ENCODE measurements at regions not wholly inside any gene's neighbourhood (a gene's known extent, or its start where the extent isn't known, plus 50 kb on each side); places are given as distances from the start of the nearest gene placed in this dataset.

DNA sequence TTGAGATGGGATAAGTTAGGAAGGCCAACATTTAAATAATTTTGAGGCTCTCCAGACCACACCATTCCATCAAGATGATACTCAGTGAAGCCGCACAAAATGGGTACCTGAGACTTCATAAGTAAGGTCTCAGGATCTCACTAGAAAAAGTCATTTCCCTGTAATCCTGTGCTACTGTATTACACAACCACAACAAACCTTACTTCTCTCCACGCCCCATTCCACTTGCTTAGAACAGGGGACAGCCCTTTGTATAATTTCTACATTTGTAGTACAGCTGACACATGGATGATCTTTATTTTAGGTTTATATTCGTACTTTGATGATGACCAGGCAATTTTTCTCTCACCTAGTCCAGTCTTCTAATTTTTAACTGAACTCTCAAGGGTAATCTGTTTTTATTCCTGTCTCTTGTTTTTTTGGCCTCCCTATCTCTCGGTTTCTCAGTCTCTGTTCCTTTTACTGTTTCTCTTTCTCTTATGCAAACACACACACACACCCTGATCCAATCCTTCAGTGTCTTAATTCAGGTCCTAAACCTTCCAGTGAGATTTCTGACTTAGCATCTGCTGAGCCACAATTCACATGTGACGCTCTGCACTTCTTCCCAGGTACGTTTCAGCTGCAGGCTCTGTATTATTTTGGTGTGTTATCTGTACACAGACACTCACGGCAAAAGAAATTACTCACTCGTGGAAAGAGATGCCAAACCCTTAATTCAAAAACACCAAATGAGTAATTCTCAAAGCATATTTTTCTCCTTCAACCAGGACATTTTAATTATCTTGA lies 223.2 kb upstream of the THBS1 start:
- no peak overlapping the region; the same call in 1 of the 2 replicates for H3K4me3 ChIP-seq (ENCODE audit: low read depth, low read length)
- peak; percentile 56 for DNase-seq (ENCODE audit: low read depth)
- TF ChIP-seq, protein P1, sequence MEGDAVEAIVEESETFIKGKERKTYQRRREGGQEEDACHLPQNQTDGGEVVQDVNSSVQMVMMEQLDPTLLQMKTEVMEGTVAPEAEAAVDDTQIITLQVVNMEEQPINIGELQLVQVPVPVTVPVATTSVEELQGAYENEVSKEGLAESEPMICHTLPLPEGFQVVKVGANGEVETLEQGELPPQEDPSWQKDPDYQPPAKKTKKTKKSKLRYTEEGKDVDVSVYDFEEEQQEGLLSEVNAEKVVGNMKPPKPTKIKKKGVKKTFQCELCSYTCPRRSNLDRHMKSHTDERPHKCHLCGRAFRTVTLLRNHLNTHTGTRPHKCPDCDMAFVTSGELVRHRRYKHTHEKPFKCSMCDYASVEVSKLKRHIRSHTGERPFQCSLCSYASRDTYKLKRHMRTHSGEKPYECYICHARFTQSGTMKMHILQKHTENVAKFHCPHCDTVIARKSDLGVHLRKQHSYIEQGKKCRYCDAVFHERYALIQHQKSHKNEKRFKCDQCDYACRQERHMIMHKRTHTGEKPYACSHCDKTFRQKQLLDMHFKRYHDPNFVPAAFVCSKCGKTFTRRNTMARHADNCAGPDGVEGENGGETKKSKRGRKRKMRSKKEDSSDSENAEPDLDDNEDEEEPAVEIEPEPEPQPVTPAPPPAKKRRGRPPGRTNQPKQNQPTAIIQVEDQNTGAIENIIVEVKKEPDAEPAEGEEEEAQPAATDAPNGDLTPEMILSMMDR (IDR thresholded peaks at IDR 0.05; ENCODE audit: insufficient read depth, low read depth, low read length, missing control alignments) = no peak

- TF ChIP-seq, protein P1 (IDR thresholded peaks at IDR 0.05; ENCODE audit: insufficient read depth, low read depth, low read length, missing control alignments) = no peak
- peak; percentile 61 for DNase-seq (ENCODE audit: low read depth)
- no peak overlapping the region for H3K4me3 ChIP-seq (ENCODE audit: low read depth, low read length)
These were observed 222.3 kb upstream of the THBS1 start for GRCh38 chr15:39358441-39359041.

DNA sequence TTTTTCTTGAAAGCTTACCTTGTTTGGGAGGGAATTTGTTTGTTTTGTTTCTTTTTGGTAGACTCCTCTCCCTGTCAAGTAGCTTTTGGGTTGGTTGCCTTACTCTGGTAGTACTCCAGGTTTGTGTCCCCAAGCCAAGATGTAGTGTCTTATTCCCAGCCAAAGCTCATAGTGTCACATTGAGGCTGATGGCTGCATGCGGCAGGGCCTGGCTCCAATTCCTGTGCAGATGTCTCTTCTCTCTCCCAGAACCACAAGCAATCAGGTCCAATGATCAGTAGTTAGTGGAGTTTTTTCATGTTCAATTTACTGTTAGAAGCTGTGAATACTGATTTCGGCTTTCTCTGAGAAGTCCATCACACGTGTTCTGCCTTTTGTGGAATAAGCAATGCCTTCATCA lies 221.1 kb upstream of the THBS1 start:
- DNase-seq (ENCODE audit: low read depth) = no peak
- TF ChIP-seq, protein P1 (IDR thresholded peaks at IDR 0.05; ENCODE audit: insufficient read depth, low read depth, low read length, missing control alignments) = no peak
- H3K4me3 ChIP-seq (ENCODE audit: low read depth, low read length) = no peak overlapping the region

DNA sequence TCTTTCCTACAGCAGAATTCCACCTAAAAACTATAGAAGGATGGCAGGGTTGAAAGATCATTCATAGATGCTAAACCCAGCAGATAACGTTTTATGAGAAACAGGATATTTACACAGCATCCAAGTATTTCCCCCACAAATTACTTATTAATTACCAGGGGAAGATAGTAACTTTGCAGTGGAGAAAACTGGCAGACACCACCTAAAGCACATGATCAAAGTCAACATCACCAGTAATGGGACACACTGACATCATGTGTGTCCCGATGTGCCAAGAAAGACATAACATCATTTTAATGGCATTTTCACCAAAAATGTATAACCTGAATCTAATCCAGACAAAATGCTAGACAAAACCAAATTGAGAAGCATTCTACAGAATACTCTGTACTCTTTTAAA lies 220.4 kb upstream of the THBS1 start:
- TF ChIP-seq, protein P1 (IDR thresholded peaks at IDR 0.05; ENCODE audit: insufficient read depth, low read depth, low read length, missing control alignments) = no peak
- no peak for DNase-seq (ENCODE audit: low read depth)
- H3K4me3 ChIP-seq (ENCODE audit: low read depth, low read length) = no peak overlapping the region

DNA sequence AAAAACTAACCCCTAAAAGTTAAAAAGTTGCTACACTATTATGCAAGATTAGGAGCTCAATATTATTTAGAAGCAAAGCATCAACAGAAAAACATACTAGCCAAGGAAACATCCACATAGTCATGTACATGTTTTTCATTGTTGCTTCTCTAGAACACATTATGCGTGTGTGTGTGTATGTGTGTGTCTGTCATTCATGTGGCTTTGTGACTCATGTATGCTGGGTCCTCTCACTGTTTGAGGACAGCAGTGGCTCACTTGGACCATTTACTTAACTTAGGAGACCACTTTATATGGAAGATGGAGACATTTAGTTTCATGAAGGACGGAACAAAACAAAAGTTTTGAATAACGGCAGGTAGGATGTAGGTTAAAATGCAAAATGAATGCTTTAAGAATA lies 219.4 kb upstream of the THBS1 start:
- H3K4me3 ChIP-seq (ENCODE audit: low read depth, low read length) = no peak overlapping the region
- TF ChIP-seq, protein P1 (IDR thresholded peaks at IDR 0.05; ENCODE audit: insufficient read depth, low read depth, low read length, missing control alignments) = no peak
- no peak for DNase-seq (ENCODE audit: low read depth)

DNA sequence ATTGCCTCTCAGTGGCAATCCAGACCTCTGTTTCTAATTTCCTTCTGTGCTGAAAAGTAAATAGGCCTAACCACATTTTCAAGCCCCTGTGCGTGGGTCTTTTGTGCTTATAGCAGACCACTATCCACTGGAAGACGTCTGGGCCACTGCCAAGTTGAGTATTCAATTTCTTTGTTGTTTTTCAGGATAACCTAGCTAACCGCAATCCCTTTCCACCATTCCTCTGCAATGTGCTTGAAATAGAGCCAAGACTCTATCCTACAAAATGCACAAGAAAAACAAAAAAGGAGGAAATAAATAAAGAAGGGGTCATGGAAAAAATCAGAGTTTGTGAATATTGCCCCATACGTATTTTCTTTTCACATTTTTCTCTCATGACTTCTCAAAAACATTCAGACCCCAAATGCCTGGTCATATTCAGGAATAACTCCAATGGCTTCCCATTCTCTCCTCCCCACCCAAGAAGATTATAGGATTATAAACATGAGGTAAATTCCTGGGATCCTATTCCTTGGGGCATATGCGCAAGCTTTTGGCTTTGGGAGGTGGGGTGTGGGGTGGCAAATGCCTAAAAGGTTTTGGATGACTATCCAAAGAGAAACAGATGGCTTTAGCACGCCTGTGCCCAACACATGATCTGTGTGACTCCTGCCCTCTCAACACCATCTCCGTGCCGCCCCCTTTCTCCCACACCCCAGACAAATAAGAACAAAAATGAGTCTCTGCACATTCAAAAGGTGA lies 217.9 kb upstream of the THBS1 start:
- H3K4me3 ChIP-seq (ENCODE audit: low read depth, low read length) = no peak overlapping the region
- no peak for DNase-seq (ENCODE audit: low read depth)
- TF ChIP-seq, protein P1 (IDR thresholded peaks at IDR 0.05; ENCODE audit: insufficient read depth, low read depth, low read length, missing control alignments) = no peak

All from GM12865 (cell line).